Esophagus muscularis mucosa (tissue), 4 donors: ENCODE measurements at regions not wholly inside any gene's neighbourhood (a gene's known extent, or its start where the extent isn't known, plus 50 kb on each side); places are given as distances from the start of the nearest gene placed in this dataset.
"Not testable (repeated sequence)": the region's sequence is repeated elsewhere in the genome, so short reads cannot be mapped to it uniquely, and the experiment has no call there.

Source experiments
- DNase-seq: peaks from one replicate; pipeline ENCODE4 v3.0.0-alpha.2; 2017; ENCODE audit errors: extremely low spot score
- H3K27ac ChIP-seq, 4 donors: fragments of 200-600 bp; sonication (generic); replicated peaks in 1 of 4; 1 replicate in 3 of 4; 2 replicates in 1 of 4; pipeline ENCODE4 v1.5.1; 2016 to 2019; ENCODE audit warnings: mild to moderate bottlenecking in 1 of 4
- H3K27me3 ChIP-seq, 4 donors: fragments of 200-600 bp; sonication (generic); one replicate each; pipeline versions ENCODE4 v1.5.1 to v1.6.0; 2016 to 2019
- H3K36me3 ChIP-seq, 4 donors: fragments of 200-600 bp; sonication (generic); one replicate each; pipeline ENCODE4 v1.5.1; 2016 to 2019
- H3K4me1 ChIP-seq, 4 donors: fragments of 200-600 bp; sonication (generic); one replicate each; pipeline ENCODE4 v1.5.1; 2016 to 2019
- H3K4me3 ChIP-seq, 4 donors: fragments of 200-600 bp; sonication (generic); 1 replicate in 2 of 4; 2 replicates in 2 of 4; pipeline ENCODE4 v1.5.1; 2016 to 2019; ENCODE audit warnings: mild to moderate bottlenecking in 4 of 4, moderate library complexity in 1 of 4
- H3K9me3 ChIP-seq, 4 donors: fragments of 200-600 bp; sonication (generic); 1 replicate in 3 of 4; 2 replicates in 1 of 4; pipeline ENCODE4 v1.5.1; 2016 to 2019
- CTCF ChIP-seq, 3 experiments: fragments of 200-600 bp in 2 of 3; fragments of 450-650 bp in 1 of 3; sonication (generic) in 2 of 3; IDR thresholded peaks; one replicate each; pipeline ENCODE4 v1.5.1; 2017 to 2019; ENCODE audit warnings: antibody characterized with exemption in 3 of 3, mild to moderate bottlenecking in 2 of 3, moderate library complexity in 1 of 3
- EP300 ChIP-seq: sonication (generic); formaldehyde crosslinking; IDR thresholded peaks from one replicate; pipeline ENCODE4 v1.6.1; 2017; ENCODE audit warnings: antibody characterized with exemption
- POLR2A ChIP-seq: fragments of 450-650 bp; IDR thresholded peaks from one replicate; pipeline ENCODE4 v1.6.1; 2017; ENCODE audit warnings: antibody characterized with exemption, moderate library complexity, mild to moderate bottlenecking, low read depth
- POLR2AphosphoS5 ChIP-seq, 2 donors: sonication (generic); formaldehyde crosslinking; IDR thresholded peaks; one replicate each; pipeline ENCODE4 v1.6.1; 2017; ENCODE audit warnings: antibody characterized with exemption in 2 of 2
- WGBS: methylation state at CpG from one replicate; pipeline ENCODE4 v1.1.5; 2018; 5-methylcytosine and 5-hydroxymethylcytosine counted together
- intact Hi-C: fragments of 100-400 bp; cut with DNase I; formaldehyde crosslinking; loops from one replicate; pipeline ENCODE4 v1.15.1; 2023

GRCh38 chr14:106729551-106729950, 1203.2 kb downstream of the TMEM121 start:
- Histone ChIP-seq H3K36me3 (no peaks in the 10 kb centered on the region), H3K4me3 (no peak overlapping the region), H3K27me3 (no peaks in the 10 kb centered on the region), H3K9me3 (no peaks in the 10 kb centered on the region), H3K4me1 (no peaks in the 10 kb centered on the region), H3K27ac (no peak overlapping the region)
- no peak for DNase-seq
- TF ChIP-seq EP300 (no peak), POLR2A (no peak), POLR2AphosphoS5 (IDR thresholded peaks at IDR 0.05) (no peak), CTCF (IDR thresholded peaks at IDR 0.05) (no peak)
- no CpG with 5 or more reads among the region's 2 CpGs for WGBS
- intact Hi-C loops: no loop called here

- Histone ChIP-seq H3K27ac (no peak overlapping the region), H3K9me3 (no peaks in the 10 kb centered on the region), H3K36me3 (no peaks in the 10 kb centered on the region), H3K4me3 (no peak overlapping the region), H3K4me1 (no peaks in the 10 kb centered on the region), H3K27me3 (no peaks in the 10 kb centered on the region)
- intact Hi-C loops: no loop called here
- TF ChIP-seq POLR2AphosphoS5 (IDR thresholded peaks at IDR 0.05) (no peak), POLR2A (no peak), CTCF (IDR thresholded peaks at IDR 0.05) (no peak), EP300 (no peak)
- DNase-seq: no peak
- no CpG with 5 or more reads among the region's 2 CpGs for WGBS
These were observed 1207.4 kb downstream of the TMEM121 start for GRCh38 chr14:106733771-106734170.

GRCh38 chr14:106737021-106737420, 1210.6 kb downstream of the TMEM121 start:
- WGBS: no CpG with 5 or more reads among the region's 9 CpGs

GRCh38 chr14:106738075-106738474, 1211.7 kb downstream of the TMEM121 start:
- Histone ChIP-seq H3K36me3 (no peaks in the 10 kb centered on the region), H3K4me1 (no peaks in the 10 kb centered on the region), H3K27me3 (no peaks in the 10 kb centered on the region), H3K4me3 (no peak overlapping the region), H3K27ac (no peak overlapping the region), H3K9me3 (no peaks in the 10 kb centered on the region)
- TF ChIP-seq EP300 (no peak), CTCF (IDR thresholded peaks at IDR 0.05) (no peak), POLR2A (no peak), POLR2AphosphoS5 (IDR thresholded peaks at IDR 0.05) (no peak)
- WGBS: no CpG with 5 or more reads among the region's 1 CpG
- intact Hi-C loops: no loop called here
- DNase-seq: no peak

More at GRCh38 chr14:106737021-106737420, 1210.6 kb downstream of the TMEM121 start:
- no peak overlapping the region for H3K4me3 ChIP-seq
- TF ChIP-seq CTCF (IDR thresholded peaks at IDR 0.05) (no peak), POLR2A (no peak), EP300 (no peak), POLR2AphosphoS5 (IDR thresholded peaks at IDR 0.05) (no peak)
- no peaks in the 10 kb centered on the region for H3K4me1 ChIP-seq
- no peaks in the 10 kb centered on the region for H3K36me3 ChIP-seq
- DNase-seq: no peak
- no peaks in the 10 kb centered on the region for H3K9me3 ChIP-seq
- intact Hi-C loops: no loop called here
- H3K27me3 ChIP-seq: no peaks in the 10 kb centered on the region
- no peak overlapping the region for H3K27ac ChIP-seq

GRCh38 chr14:106738598-106739258, 1212.3 kb downstream of the TMEM121 start:
- no CpG with 5 or more reads among the region's 9 CpGs for WGBS
- H3K27ac ChIP-seq, H3K27me3 ChIP-seq, DNase-seq, H3K4me3 ChIP-seq, H3K4me1 ChIP-seq, H3K9me3 ChIP-seq, H3K36me3 ChIP-seq, intact Hi-C loops: not testable (repeated sequence)

- no CpG with 5 or more reads among the region's 16 CpGs for WGBS
- H3K4me3 ChIP-seq, H3K9me3 ChIP-seq, H3K27me3 ChIP-seq, H3K27ac ChIP-seq, intact Hi-C loops, DNase-seq, H3K36me3 ChIP-seq, H3K4me1 ChIP-seq: not testable (repeated sequence)
These were observed 1214.9 kb downstream of the TMEM121 start for GRCh38 chr14:106741086-106741827.

GRCh38 chr14:106745016-106745767, 1218.8 kb downstream of the TMEM121 start:
- 37% methylated on average over 11 of the region's 15 CpGs for WGBS
- DNase-seq, H3K4me3 ChIP-seq, H3K27me3 ChIP-seq, H3K9me3 ChIP-seq, H3K4me1 ChIP-seq, H3K27ac ChIP-seq, H3K36me3 ChIP-seq, intact Hi-C loops: not testable (repeated sequence)
